ENCODE measurements at regions not wholly inside any gene's neighbourhood (a gene's known extent, or its start where the extent isn't known, plus 50 kb on each side); places are given as distances from the start of the nearest gene placed in this dataset.

- TF ChIP-seq CTCF (IDR thresholded peaks at IDR 0.05 in 8 of 11, conservative IDR thresholded peaks at IDR 0.05 in 3 of 11) = no peak
- TF ChIP-seq POLR2A (IDR thresholded peaks at IDR 0.05) = no peak
- no peak for TF ChIP-seq POLR2AphosphoS5 (IDR thresholded peaks at IDR 0.05)
Observed at GRCh38 chr13:78460176-78460575, 143.2 kb downstream of the POU4F1 start.
